Loucy (cell line): ENCODE measurements at regions not wholly inside any gene's neighbourhood (a gene's known extent, or its start where the extent isn't known, plus 50 kb on each side); places are given as distances from the start of the nearest gene placed in this dataset.

Experiments used
- H2AFZ ChIP-seq: fragments of 200-600 bp; sonication (generic); 2 replicates; pipeline ENCODE4 v1.6.0; 2016; ENCODE audit warnings: antibody characterized with exemption, mild to moderate bottlenecking, low read length, moderate library complexity
- H3F3A ChIP-seq: fragments of 200-600 bp; 2 replicates; pipeline ENCODE4 v1.6.0; 2016; ENCODE audit warnings: antibody characterized with exemption, low read depth, mild to moderate bottlenecking
- H3K27me3 ChIP-seq: fragments of 200-600 bp; sonication (generic); 2 replicates; pipeline ENCODE4 v1.6.1; 2014; ENCODE audit warnings: low read length, mild to moderate bottlenecking; ENCODE audit not compliant: insufficient read depth, poor library complexity, severe bottlenecking
- H3K36me3 ChIP-seq: fragments of 200-600 bp; sonication (generic); 2 replicates; pipeline ENCODE4 v1.6.1; 2016; ENCODE audit warnings: low read length; ENCODE audit not compliant: insufficient read depth
- H3K4me1 ChIP-seq: fragments of 200-600 bp; sonication (generic); 2 replicates; pipeline ENCODE4 v1.5.1; 2014; ENCODE audit warnings: low read length, mild to moderate bottlenecking; ENCODE audit not compliant: insufficient read depth, poor library complexity, severe bottlenecking
- H3K4me2 ChIP-seq: fragments of 200-600 bp; sonication (generic); 2 replicates; pipeline ENCODE4 v1.6.0; 2014; ENCODE audit warnings: antibody characterized with exemption, low read length, low read depth, mild to moderate bottlenecking; ENCODE audit not compliant: poor library complexity, severe bottlenecking
- H3K4me3 ChIP-seq: fragments of 200-600 bp; sonication (generic); 2 replicates; pipeline ENCODE4 v1.5.1; 2014; ENCODE audit warnings: low read length, mild to moderate bottlenecking, mixed read lengths; ENCODE audit not compliant: poor library complexity, severe bottlenecking
- H3K79me2 ChIP-seq: fragments of 200-600 bp; sonication (generic); 2 replicates; pipeline ENCODE4 v1.6.1; 2014; ENCODE audit warnings: low read length; ENCODE audit not compliant: insufficient read depth
- H3K9ac ChIP-seq: fragments of 200-600 bp; sonication (generic); 2 replicates; pipeline ENCODE4 v1.6.0; 2014; ENCODE audit warnings: mild to moderate bottlenecking, low read depth, low read length, moderate library complexity; ENCODE audit not compliant: poor library complexity, severe bottlenecking
- H3K9me2 ChIP-seq: fragments of 200-600 bp; sonication (generic); replicated peaks from 2 replicates; pipeline ENCODE4 v1.6.1; 2016; ENCODE audit warnings: low read depth, low read length, mixed read lengths
- H3K9me3 ChIP-seq: fragments of 200-600 bp; sonication (generic); 2 replicates; pipeline ENCODE4 v1.6.1; 2014; ENCODE audit warnings: mild to moderate bottlenecking, antibody characterized with exemption, low read length, low read depth; ENCODE audit not compliant: insufficient read depth
- H4K20me1 ChIP-seq: fragments of 200-600 bp; sonication (generic); 2 replicates; pipeline ENCODE4 v1.6.0; 2014; ENCODE audit warnings: antibody characterized with exemption, low read length, mild to moderate bottlenecking; ENCODE audit not compliant: insufficient read depth, poor library complexity, severe bottlenecking
- CTCF ChIP-seq: fragments of 200-600 bp; sonication (generic); conservative IDR thresholded peaks from 2 replicates; pipeline ENCODE4 v1.5.1; 2014; ENCODE audit warnings: mild to moderate bottlenecking, antibody characterized with exemption, low read length
- EZH2phosphoT487 ChIP-seq: fragments of 200-600 bp; IDR thresholded peaks from 2 replicates; pipeline ENCODE4 v1.6.1; 2018; ENCODE audit warnings: antibody characterized with exemption, mild to moderate bottlenecking, moderate library complexity, borderline replicate concordance

GRCh38 chr4:62159306-62159705, 959.2 kb downstream of the ADGRL3 start:
- no peak for TF ChIP-seq CTCF
- TF ChIP-seq EZH2phosphoT487 = no peak
- H3K4me1 ChIP-seq = no peaks in the 10 kb centered on the region
- H3K27me3 ChIP-seq = no peaks in the 10 kb centered on the region
- no peaks in the 10 kb centered on the region for H4K20me1 ChIP-seq
- H3K79me2 ChIP-seq = no peaks in the 10 kb centered on the region
- no peaks in the 10 kb centered on the region for H3K9me2 ChIP-seq
- no peak overlapping the region for H3K9ac ChIP-seq
- H3K4me3 ChIP-seq = no peak overlapping the region
- H3K9me3 ChIP-seq = no peaks in the 10 kb centered on the region; the same call in 1 of the 2 replicates
- no peak overlapping the region for H2AFZ ChIP-seq
- H3K36me3 ChIP-seq = no peaks in the 10 kb centered on the region
- no peak overlapping the region for H3K4me2 ChIP-seq
- H3F3A ChIP-seq = no peaks in the 10 kb centered on the region

GRCh38 chr4:62156205-62156604, 956.1 kb downstream of the ADGRL3 start:
- no peak overlapping the region for H3K4me2 ChIP-seq
- TF ChIP-seq EZH2phosphoT487 = no peak
- no peaks in the 10 kb centered on the region for H3K27me3 ChIP-seq
- no peak overlapping the region for H3K4me3 ChIP-seq
- no peaks in the 10 kb centered on the region; the same call in 1 of the 2 replicates for H3K9me3 ChIP-seq
- H3K36me3 ChIP-seq = no peaks in the 10 kb centered on the region
- no peaks in the 10 kb centered on the region for H4K20me1 ChIP-seq
- no peaks in the 10 kb centered on the region for H3F3A ChIP-seq
- no peaks in the 10 kb centered on the region for H3K9me2 ChIP-seq
- no peaks in the 10 kb centered on the region for H3K4me1 ChIP-seq
- H2AFZ ChIP-seq = no peak overlapping the region
- no peaks in the 10 kb centered on the region for H3K79me2 ChIP-seq
- H3K9ac ChIP-seq = no peak overlapping the region

- no peaks in the 10 kb centered on the region for H3K9me3 ChIP-seq
Measured at GRCh38 chr4:62145276-62145675, 945.1 kb downstream of the ADGRL3 start.

More at GRCh38 chr4:62145276-62145675, 945.1 kb downstream of the ADGRL3 start:
- Histone ChIP-seq H3K27me3 (no peaks in the 10 kb centered on the region), H3K4me1 (no peaks in the 10 kb centered on the region), H3K36me3 (no peaks in the 10 kb centered on the region), H3K9me2 (no peaks in the 10 kb centered on the region), H3F3A (no peaks in the 10 kb centered on the region), H3K4me2 (no peak overlapping the region), H3K79me2 (no peaks in the 10 kb centered on the region), H3K4me3 (no peak overlapping the region), H3K9ac (no peak overlapping the region), H2AFZ (no peak overlapping the region), H4K20me1 (no peaks in the 10 kb centered on the region)
- TF ChIP-seq EZH2phosphoT487 = no peak
- no peak for TF ChIP-seq CTCF
